Mesenteric fat pad (tissue), 1 donor: ENCODE measurements at regions not wholly inside any gene's neighbourhood (a gene's known extent, or its start where the extent isn't known, plus 50 kb on each side); places are given as distances from the start of the nearest gene placed in this dataset.

Experiments
- DNase-seq: peaks from one replicate; pipeline ENCODE4 v3.0.0-alpha.2; 2020; ENCODE audit warnings: low spot score
- donor health status: DM: yes; HTN: yes; CAD: no.

- DNase-seq: no peak
These were observed 195.5 kb upstream of the CIBAR2 start for GRCh38 chr16:85307552-85308364.

DNA sequence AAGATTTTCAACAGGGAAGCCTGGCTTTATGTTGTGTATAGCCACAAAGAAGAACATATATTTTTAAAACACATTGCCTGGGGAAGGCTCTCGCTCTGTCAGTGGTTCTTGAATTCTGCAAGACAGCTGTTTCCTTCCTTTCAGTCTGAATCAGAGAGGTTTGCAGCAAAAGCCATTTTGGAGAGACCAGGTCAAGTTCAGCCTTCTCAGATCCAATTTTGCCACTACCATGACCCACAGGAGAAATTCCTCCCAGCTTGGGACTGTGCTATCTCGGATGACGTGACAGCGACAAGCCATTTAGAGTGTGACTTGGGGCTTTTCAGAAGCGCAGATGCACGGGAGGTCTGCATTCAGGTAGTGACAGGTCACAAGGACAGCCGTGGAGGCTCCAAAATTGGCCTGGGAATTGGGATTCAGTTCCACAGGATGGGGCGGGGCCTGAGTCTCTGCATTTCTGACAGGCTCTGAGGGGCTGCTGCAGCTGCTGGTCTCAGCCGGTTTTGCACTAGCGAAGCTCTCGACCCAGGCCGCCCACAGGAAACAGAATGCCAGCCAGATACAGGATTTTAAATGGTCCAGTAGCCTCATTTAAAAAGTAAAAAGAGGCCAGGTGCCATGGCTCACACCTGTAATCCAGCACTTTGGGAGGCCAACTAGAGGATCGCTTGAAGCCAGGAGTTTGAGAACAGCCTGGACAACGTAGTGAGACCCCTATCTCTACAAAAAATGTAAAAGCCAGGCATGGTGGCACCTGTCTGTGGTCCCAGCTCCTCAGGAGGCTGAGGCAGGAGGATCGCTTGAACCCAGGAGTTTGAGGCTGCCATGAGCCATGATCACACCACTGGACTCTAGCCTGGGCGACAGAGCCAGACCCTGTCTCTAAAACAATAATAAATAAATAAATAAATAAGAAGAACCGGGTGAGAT, 196.6 kb upstream of the CIBAR2 start:
- no peak for DNase-seq

DNA sequence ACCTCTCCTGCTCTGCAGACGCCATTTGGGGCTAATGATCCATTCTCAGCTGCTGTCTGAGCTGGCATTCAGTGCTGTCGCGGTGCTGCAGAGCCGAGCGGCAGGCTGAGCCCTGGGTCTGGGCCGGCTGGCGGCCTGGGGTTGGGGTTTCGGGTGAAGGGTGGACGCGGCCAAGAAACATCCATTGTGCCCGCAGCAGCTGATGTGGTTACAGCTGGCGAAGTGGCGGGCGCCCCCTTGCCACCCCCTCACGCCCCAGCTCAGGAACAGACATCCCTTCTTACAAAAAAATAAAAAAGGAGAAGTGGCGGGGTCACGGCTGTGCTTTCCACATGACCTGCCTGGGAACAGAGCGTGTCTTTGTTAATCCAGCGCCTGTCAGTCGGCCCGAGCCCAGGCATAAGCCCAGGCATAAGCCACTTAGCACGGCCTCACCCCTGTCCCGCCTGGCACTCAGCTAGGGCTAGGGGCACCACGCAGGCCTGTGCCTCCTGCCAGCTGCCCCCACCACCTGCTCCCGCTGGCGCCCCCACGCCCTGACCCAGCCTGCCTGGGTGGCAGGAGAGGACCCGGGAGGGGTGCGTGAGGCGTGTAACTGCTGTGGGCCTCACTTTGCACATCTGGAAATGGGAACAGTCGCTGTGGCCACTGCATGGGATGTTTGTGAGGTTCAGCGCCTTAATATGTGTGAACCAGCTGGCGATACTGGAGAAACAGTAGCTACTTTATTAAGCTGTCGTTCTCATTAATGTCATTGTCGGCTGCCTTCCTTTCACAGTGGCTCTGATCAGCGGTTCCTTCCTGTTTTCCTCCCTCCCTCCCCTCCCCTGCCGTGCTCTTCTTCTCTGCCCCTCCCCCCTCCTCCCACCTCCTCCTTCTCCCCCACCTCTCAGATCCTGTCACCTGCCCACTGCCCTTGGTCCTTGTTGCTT, 197.7 kb upstream of the CIBAR2 start:
- no peak for DNase-seq

- DNase-seq: no peak
These were observed 198.8 kb upstream of the CIBAR2 start for GRCh38 chr16:85310868-85311585.

- DNase-seq: no peak
These were observed 199.5 kb upstream of the CIBAR2 start for GRCh38 chr16:85311741-85312140.

DNA sequence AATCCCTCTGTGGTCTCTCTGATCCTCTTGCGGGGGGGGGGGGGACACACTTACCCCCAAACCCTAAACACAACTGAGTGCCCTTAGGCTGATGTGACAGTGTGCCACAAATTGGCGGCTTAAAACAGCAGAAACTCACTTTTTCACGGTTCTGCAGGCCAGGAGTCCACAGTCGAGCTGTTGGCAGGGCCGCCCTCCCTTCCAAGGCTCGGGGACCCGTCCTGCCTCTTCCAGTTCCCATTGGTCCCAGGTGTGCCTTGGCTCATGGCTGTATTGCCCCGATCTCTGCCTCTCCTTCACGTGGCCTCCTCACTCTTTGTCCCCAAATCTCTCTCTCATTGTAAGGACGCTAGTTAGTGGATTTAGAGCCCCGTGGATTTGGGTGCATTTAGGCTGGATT, 199.9 kb upstream of the CIBAR2 start:
- no peak for DNase-seq

DNA sequence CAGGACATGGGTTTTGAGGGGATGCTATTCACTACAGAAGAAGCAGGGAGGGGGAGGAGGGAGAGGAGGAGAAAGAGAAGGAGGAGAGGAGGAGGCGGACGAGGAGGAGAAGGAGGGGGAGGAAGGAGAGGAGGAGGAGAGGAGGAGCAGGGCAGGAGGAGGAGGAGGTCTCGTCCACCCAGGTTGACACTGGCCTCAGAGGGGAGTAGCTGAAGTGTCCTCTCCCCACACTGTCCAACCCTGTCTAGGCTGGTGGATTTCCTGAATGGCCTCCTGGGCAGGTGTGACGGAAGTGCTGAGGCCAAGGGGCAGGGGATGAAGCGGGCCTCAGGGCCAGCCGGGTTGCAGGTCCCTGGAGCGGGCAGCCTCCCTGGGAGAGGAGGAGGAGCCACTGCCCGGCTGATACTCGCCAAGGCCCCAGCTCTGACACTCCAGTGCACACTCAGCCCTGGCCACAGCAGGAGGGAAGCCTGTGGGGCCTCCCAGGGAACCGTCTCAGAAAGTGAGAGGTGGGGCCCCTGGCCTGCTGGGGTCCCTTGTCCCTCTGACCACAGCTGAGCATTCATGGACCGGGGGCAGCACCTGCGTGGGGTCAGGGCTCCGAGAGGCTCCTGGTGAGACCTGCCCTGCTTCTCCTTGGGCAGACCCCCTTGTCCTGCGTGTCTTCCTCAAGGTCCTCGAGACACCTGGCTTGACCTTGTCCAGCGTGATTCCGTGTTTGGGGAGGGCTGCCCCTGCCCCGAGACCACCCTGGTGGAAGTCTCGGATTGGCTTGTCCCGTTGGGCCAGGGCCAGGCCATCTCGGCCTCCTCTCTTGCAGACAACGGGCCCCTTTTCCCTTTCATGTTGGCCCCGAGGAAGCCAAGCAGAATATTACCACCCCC, 200.6 kb upstream of the CIBAR2 start:
- no peak for DNase-seq

DNA sequence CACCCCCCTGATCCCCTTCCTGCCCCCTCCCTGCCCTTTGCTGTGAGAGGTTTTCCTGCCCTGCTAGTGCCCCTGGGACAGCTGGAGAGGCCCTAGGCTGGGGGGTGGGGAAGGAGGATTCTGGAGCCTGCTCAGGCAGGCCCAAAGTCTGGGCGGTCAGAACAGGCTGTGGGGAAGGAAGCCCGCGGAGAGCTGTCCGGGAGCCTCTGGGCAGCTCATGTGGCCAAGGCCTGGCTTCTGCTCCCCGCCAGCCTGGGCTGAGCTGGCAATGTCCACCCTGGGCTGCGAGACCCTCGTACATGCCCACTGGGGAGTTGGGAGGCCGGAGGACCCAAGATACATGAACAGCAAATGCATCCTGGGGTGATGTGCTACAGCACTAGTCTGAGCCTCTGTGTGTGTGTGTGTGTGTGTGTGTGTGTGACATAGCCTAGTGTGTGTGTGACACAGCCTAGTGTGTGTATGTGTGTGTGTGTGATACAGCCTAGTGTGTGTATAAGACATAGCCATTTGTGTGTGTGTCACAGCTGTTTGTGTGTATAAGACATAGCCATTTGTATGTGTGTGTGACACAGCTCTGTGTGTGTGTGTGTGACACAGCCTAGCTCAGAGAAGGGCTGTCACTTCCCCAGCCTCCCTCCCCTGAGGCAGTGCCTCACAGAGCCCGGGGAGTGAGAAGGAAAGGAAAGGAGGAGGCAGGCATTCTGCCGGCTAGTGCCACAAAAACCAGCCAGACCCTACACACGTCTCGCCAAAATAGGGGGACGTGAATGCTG, 201.4 kb upstream of the CIBAR2 start:
- no peak for DNase-seq

DNA sequence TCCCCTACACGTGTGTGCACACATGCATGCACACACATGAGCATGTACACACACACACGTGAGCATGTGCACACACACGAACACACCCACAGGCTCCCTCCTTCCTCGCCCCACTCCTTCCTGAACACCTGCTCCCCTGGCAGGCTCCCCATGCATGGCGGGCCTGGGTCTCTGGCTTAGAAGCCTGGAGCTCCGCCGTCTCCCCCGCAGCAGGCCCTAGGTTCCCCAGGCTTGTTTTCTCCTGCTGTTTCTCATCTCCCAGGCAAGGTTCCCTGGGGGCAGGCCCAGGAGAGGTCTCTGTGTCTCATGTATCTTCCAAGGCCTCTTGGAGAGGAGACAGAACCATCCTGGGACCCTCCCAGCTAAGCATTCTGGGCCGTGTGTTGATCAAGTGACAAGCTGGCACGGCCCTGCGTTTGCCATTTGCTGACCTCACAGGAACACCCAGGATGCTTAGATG, 202.3 kb upstream of the CIBAR2 start:
- DNase-seq: no peak

DNA sequence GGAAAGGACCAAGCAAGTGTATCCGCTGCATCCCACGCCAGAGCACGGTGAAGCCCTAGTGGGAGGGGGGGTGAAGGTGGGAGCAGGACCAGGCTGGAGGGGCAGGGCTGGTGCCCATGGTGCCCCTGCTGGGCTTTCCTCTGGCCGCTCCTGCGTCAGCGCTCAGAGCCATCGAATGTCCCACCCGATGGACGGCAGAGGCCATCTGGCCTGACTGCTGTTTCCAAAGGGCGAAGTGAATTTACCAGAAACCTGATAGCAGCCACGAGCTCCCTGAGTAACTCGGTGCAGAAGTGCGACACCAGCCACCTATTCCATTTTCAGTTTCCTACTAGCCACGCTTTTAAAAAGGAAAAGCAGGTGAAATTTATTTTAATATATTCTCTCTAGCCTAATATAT, 203.6 kb upstream of the CIBAR2 start:
- no peak for DNase-seq

- no peak for DNase-seq
These were observed 204.1 kb upstream of the CIBAR2 start for GRCh38 chr16:85316321-85316919.

GRCh38 chr16:85316944-85317343, 204.7 kb upstream of the CIBAR2 start:
- DNase-seq: no peak

DNA sequence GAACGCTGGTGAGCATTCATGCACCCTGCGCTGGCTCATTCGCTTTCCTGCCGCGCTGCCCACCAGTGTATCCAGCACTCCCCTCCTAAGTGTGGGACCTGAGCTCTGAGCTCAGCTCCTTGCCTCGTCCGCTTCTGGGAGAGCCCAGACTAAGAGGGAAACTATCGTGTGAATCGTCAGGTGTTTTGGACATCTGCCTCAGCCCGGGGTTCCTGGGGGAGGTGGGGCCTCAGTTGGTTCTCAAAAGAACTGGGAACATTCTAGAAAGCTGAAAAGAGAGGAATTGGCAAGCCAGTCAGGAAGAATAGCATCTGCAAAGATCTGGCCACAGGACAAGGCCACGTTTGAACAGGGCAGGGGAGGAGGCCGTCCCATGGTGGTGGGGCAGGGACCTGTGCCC, 205.4 kb upstream of the CIBAR2 start:
- no peak for DNase-seq

DNA sequence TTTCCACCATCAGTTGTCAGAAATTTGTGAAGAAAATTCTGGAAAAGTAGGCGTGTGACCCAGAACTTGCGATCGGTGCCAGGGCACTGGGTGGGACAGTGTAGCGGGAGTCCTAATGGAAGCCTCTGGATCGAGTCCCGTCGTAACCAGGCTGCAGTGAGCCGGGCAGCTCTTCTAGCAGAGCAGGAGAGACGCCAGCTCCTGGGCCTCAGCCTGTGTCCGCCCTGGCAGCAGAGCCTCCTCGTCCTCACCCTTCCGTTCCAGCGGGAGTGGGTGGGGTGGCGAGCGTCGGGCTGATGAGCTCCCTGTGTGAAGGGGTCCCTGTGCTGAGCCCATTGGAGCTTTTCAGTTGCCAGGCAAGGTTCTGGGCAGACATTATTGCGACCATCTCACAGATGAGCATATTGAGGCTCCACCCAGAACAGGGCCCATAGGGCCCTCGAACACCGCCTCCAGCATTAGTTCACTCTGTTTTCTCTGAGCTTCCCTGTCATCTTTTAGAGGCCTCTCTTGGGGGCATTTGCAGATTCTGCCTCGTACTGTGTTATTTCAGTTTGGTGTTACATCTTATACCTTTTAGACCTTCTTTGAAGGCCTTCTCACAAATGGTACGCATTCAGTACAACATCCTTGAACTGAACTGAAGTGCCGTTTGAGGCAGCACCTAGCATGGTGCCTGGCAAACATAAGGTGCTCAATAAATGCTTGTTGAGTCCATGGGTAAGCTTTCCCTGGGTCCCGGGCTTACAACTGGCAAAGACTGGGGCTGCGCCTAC, 207.1 kb upstream of the CIBAR2 start:
- DNase-seq: no peak

- no peak for DNase-seq
These were observed 207.7 kb upstream of the CIBAR2 start for GRCh38 chr16:85319984-85320440.

DNA sequence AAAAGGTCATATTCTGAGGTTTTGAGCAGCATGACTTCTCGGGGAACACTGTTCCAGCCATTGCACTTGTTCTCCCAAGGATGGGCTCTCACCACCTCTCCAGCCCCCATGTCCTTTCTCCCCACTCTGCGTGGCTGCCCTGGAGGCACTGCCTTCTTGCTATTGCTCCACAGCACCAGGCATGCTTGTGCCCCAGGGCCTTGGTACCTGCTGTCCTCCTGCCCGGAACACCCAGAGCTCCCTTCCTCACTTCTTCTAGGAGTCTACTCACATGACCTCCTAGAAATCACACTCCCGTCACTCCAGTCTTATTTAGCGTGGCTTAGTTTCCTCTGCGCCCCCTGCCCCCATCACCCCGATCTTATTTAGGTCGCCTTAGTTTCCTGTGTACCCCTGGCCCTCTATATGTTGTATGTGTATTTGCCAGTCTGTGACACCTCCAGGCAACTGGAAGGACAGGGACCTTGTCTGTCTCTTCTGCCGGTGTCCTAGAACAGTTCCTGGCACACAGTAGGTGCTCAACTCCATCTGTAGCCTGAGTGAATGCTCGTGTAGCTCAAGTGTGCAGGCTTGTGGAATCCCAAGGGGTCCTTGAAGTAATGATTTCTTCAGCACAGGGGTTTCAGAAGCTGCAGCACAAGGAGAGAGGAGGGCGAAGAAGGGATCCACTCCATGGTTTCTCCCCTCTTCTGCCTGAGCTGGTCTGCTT, 208.6 kb upstream of the CIBAR2 start:
- no peak for DNase-seq
